ENCODE measurements at regions not wholly inside any gene's neighbourhood (a gene's known extent, or its start where the extent isn't known, plus 50 kb on each side); places are given as distances from the start of the nearest gene placed in this dataset.
"Not testable (repeated sequence)": the region's sequence is repeated elsewhere in the genome, so short reads cannot be mapped to it uniquely, and the experiment has no call there.

GRCh38 chr21:19049567-19049966 is 646.0 kb upstream of the TMPRSS15 start:
- no peak overlapping the region for H3K4me3 ChIP-seq (ENCODE audit: low read depth, low read length)
- TF ChIP-seq MYC (IDR thresholded peaks at IDR 0.05; ENCODE audit: low read depth, low read length) = no peak
- no peak for TF ChIP-seq MAX (IDR thresholded peaks at IDR 0.05; ENCODE audit: low read depth, low read length)
- TF ChIP-seq POLR2A (IDR thresholded peaks at IDR 0.05; ENCODE audit: extremely low read depth, insufficient read length) = no peak
- TF ChIP-seq CTCF (IDR thresholded peaks at IDR 0.05; ENCODE audit: low read depth, low read length) = no peak
- no peak for DNase-seq (ENCODE audit: low read depth)

- H3K4me3 ChIP-seq (ENCODE audit: low read depth, low read length) = no peak overlapping the region
- no peak for TF ChIP-seq POLR2A (IDR thresholded peaks at IDR 0.05; ENCODE audit: extremely low read depth, insufficient read length)
- TF ChIP-seq MYC (IDR thresholded peaks at IDR 0.05; ENCODE audit: low read depth, low read length) = no peak
- no peak for TF ChIP-seq MAX (IDR thresholded peaks at IDR 0.05; ENCODE audit: low read depth, low read length)
- TF ChIP-seq CTCF (IDR thresholded peaks at IDR 0.05; ENCODE audit: low read depth, low read length) = no peak
- DNase-seq (ENCODE audit: low read depth) = no peak
These were observed 661.6 kb upstream of the TMPRSS15 start for GRCh38 chr21:19065164-19065563.

- H3K4me3 ChIP-seq (ENCODE audit: low read depth, low read length) = no peak overlapping the region
- TF ChIP-seq CTCF (IDR thresholded peaks at IDR 0.05; ENCODE audit: low read depth, low read length) = no peak
- TF ChIP-seq MYC (IDR thresholded peaks at IDR 0.05; ENCODE audit: low read depth, low read length) = no peak
- TF ChIP-seq POLR2A (IDR thresholded peaks at IDR 0.05; ENCODE audit: extremely low read depth, insufficient read length) = no peak
- TF ChIP-seq MAX (IDR thresholded peaks at IDR 0.05; ENCODE audit: low read depth, low read length) = no peak
- no peak for DNase-seq (ENCODE audit: low read depth)
These were observed 672.4 kb upstream of the TMPRSS15 start for GRCh38 chr21:19076031-19076430.

- no peak overlapping the region for H3K4me3 ChIP-seq (ENCODE audit: low read depth, low read length)
- no peak for DNase-seq (ENCODE audit: low read depth)
- no peak for TF ChIP-seq MYC (IDR thresholded peaks at IDR 0.05; ENCODE audit: low read depth, low read length)
- no peak for TF ChIP-seq CTCF (IDR thresholded peaks at IDR 0.05; ENCODE audit: low read depth, low read length)
- no peak for TF ChIP-seq POLR2A (IDR thresholded peaks at IDR 0.05; ENCODE audit: extremely low read depth, insufficient read length)
- no peak for TF ChIP-seq MAX (IDR thresholded peaks at IDR 0.05; ENCODE audit: low read depth, low read length)
These were observed 706.1 kb upstream of the TMPRSS15 start for GRCh38 chr21:19109694-19110093.

- H3K4me3 ChIP-seq (ENCODE audit: low read depth, low read length); DNase-seq (ENCODE audit: low read depth): not testable (repeated sequence)
These were observed 715.7 kb upstream of the TMPRSS15 start for GRCh38 chr21:19119259-19119658.

- DNase-seq (ENCODE audit: low read depth) = no peak
- H3K4me3 ChIP-seq (ENCODE audit: low read depth, low read length) = no peak overlapping the region
- TF ChIP-seq MAX (IDR thresholded peaks at IDR 0.05; ENCODE audit: low read depth, low read length) (no peak), CTCF (IDR thresholded peaks at IDR 0.05; ENCODE audit: low read depth, low read length) (no peak), MYC (IDR thresholded peaks at IDR 0.05; ENCODE audit: low read depth, low read length) (no peak), POLR2A (IDR thresholded peaks at IDR 0.05; ENCODE audit: extremely low read depth, insufficient read length) (no peak)
These were observed 717.0 kb upstream of the TMPRSS15 start for GRCh38 chr21:19120591-19120990.
